Fibroblast of peridontal ligament (primary cell): ENCODE measurements at regions not wholly inside any gene's neighbourhood (a gene's known extent, or its start where the extent isn't known, plus 50 kb on each side); places are given as distances from the start of the nearest gene placed in this dataset.

Experiments
- DNase-seq: peaks from one replicate; pipeline ENCODE4 v3.0.0-alpha.2; 2010; ENCODE audit errors: extremely low read depth

DNA sequence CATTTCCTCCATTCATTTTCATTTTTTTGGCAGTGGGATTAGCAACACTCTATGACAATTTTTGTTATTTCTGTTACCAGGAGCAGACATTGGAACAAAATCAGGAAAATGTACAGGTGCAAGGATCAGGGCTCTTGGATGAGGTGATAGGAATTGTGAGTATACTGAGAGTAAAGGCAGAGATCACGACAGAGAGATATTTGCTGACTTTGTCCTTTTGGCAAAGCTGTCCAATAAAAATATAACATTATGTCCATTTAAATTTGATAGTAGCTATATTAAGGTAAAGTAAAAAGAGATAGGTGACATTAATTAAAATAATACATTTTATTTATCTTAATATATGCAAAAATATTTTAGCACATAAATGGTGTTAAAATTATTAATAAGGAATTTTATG is 373.1 kb upstream of the GNPDA2 start:
- no peak for DNase-seq

GRCh38 chr4:45094684-45095083 is 368.3 kb upstream of the GNPDA2 start:
- DNase-seq = no peak

GRCh38 chr4:45082101-45082500 is 355.7 kb upstream of the GNPDA2 start:
- DNase-seq = no peak

GRCh38 chr4:45079616-45080015 is 353.3 kb upstream of the GNPDA2 start:
- no peak for DNase-seq

GRCh38 chr4:45078201-45078600 is 351.8 kb upstream of the GNPDA2 start:
- no peak for DNase-seq

GRCh38 chr4:45072981-45073380 is 346.6 kb upstream of the GNPDA2 start:
- no peak for DNase-seq

DNA sequence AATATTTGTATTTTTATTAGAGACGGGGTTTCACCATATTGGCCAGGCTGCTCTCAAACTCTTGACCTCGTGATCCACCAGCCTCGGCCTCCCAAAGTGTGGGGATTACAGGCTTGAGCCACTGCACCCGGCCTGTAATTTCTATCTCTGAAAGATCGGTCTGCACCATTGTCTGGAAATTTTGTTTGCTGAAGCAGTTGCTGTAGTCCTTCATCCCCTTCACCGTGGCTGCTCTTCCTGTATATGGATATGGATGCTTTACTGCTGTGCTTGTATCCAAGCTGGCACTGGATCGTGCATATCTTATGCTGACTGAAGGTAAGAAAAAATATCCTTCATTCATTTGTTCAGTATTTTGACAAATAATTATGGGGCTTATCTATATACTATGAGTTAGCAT is 338.4 kb upstream of the GNPDA2 start:
- DNase-seq = no peak

DNA sequence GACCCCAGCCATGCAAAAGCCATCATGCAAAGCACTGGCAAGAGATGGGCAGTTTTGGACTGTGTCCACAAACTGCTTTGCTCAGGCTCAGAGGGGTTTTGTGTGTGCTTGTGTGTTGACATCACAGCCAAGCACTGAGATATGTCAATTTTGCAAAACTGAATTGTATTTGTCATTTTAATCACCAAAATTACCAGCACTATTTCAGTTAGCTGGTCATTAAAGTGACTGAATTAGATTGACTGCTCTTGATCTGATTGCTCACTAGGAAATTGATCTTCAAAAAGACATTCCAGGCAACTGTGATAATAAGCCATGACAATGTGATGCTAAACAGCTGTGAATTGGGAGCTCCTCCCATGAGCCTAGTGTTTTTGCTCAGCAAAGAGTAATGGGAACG is 337.3 kb upstream of the GNPDA2 start:
- DNase-seq = no peak

- DNase-seq = no peak
Observed at GRCh38 chr4:45062935-45063545, 336.7 kb upstream of the GNPDA2 start.

GRCh38 chr4:45043911-45044310 is 317.6 kb upstream of the GNPDA2 start:
- DNase-seq = no peak

DNA sequence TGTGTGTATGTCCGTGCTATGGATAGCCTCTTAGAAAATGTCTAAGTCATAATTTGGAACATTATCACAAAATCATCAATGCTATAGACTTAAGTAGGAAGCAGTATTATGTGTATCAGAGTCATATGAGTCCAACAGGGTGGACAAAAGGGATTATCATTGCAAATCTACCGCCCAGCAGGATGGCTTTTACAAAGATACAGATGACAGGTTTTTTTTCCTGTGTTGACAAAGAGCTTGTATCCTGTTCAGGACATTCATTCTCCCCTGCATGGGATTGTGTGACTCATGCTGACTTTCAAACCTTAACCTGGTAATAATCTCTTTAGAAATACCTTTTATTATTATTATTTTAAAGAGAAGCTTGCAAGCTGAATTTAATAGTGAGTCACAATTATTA is 310.3 kb upstream of the GNPDA2 start:
- DNase-seq = no peak

GRCh38 chr4:45033676-45034419 is 307.5 kb upstream of the GNPDA2 start:
- DNase-seq = no peak

GRCh38 chr4:45030059-45030458 is 303.7 kb upstream of the GNPDA2 start:
- DNase-seq = no peak

GRCh38 chr4:45007508-45007907 is 281.2 kb upstream of the GNPDA2 start:
- no peak for DNase-seq

DNA sequence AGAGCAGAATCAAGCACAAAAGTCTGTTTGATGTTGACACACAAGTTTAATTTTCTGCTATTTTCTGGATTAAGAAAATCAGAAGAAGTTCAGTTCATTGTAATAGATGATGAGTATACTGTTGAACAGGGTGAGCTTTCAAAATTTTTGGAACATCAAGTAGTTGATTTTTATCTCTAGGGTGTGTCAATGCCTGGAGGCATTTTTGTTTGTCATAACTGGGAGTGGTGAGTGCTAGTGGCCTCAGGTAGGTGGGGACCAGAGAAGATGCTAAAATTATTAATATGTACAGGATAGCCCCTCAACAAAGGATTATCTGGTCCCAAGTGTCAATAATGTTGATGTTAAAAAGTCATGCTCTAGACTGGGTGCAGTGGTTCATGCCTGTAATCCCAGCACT is 279.7 kb upstream of the GNPDA2 start:
- DNase-seq = no peak

- DNase-seq = no peak
Observed at GRCh38 chr4:45004847-45005565, 278.6 kb upstream of the GNPDA2 start.

- no peak for DNase-seq
Observed at GRCh38 chr4:45004326-45004725, 278.0 kb upstream of the GNPDA2 start.

DNA sequence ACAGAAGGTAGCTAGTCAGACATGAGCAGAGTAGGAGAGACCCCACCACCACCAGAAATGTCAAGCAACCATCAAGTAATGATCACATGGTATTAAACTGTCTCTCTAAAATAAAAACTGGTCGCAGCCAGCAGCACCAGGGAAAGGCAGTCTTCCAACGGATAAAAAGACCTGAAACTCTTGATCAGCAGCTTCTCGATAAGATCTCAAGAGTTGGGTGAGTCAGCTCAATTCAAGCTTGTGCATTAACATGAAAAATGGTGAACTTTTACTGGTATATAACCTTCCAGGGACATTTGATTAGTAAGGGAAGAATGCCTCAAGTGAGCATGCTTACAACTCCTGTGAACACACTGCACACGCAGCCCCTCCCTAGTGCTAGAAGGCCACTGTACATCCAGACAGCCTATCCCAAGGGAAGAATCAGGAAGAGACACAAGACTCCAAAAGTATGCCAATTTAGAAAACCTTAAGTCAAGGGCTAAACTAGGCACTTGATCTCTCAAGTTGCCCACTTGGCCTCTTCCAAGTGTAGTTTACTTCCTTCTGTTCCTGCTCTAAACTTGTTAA is 270.0 kb upstream of the GNPDA2 start:
- DNase-seq = no peak

- no peak for DNase-seq
Observed at GRCh38 chr4:44988011-44988410, 261.7 kb upstream of the GNPDA2 start.

GRCh38 chr4:44985938-44986337 is 259.6 kb upstream of the GNPDA2 start:
- DNase-seq = no peak

- DNase-seq = no peak
Observed at GRCh38 chr4:44985152-44985551, 258.8 kb upstream of the GNPDA2 start.

GRCh38 chr4:44984083-44984482 is 257.7 kb upstream of the GNPDA2 start:
- DNase-seq = no peak

DNA sequence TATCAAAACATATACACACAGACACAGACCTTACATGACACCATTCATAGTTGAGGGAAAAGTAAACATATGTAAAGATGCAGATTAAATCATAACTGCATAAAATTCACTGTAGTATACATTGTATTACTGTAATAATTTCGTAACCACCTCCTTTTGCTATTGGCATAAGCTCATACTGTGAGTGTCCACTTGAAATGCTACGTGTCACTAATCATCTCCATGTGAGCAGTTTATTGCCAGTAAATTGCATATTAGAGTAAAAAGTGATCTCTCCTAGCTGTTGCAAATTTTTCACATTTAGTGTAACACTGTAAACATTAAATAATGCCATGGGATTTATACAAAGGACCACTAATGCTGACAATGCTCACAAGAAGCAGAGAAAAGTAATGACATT is 256.7 kb upstream of the GNPDA2 start:
- no peak for DNase-seq
